ENCODE measurements at regions not wholly inside any gene's neighbourhood (a gene's known extent, or its start where the extent isn't known, plus 50 kb on each side); places are given as distances from the start of the nearest gene placed in this dataset.
"Not testable (repeated sequence)": the region's sequence is repeated elsewhere in the genome, so short reads cannot be mapped to it uniquely, and the experiment has no call there.

DNA sequence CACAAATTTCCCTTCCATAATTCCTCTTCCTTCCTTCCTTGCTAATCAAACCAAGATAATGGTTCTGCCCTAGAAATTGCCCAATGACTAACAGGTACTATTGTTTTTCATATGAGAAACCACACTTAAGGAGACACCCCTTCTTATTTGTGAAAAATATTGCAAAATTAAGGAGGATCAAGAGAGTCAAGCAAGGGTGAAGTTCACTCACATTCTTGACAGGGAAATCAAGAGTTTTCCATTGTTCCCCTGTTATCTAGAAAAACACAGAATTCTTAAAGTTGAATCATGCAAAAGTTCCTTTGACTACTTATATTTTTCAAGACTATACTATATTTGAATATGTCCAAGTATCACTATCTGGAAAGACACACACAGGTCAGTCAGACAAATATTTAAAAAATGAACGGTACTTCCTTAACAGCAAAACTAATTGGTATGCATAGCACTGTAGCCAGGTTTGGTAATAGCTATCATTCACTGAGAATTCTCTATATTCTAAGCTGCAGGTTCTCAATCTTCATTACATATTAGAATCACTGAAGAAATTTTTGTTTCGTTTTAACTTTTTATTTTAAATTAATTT, 897.2 kb downstream of the DIAPH3 start:
- no peaks in the 10 kb centered on the region for H3K36me3 Mint-ChIP-seq (ENCODE audit: low read depth)
- H3K27me3 Mint-ChIP-seq, result peaks cover 20% of the 10 kb centered on the region
- no peak overlapping the region for H3K4me3 Mint-ChIP-seq
- ATAC-seq (no peak), DNase-seq (no peak)
- H3K4me1 Mint-ChIP-seq, result no peaks in the 10 kb centered on the region
- no peaks in the 10 kb centered on the region for H3K9me3 ChIP-seq (ENCODE audit: control insufficient read depth, low read length, poor library complexity, severe bottlenecking)
- no peak overlapping the region for H3K27ac Mint-ChIP-seq

DNA sequence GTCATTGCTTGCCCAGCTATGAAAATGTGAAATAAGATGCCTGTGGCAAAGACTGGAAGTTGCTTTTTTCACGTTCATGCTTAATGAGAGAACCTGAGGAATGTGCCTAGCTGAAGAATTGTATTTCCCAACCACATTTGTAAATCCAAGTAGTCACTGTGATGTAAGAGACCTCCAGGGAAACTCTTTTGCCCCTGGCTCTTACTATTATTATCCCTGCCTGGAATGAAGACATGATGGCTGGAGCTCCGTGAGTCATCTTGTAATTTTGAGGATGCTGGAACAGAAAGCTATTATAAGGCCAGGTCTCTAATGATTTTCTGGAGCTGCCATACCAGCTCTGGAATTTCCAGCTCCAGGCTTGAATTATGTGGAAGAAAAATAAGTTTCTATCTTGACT, 894.3 kb downstream of the DIAPH3 start:
- Mint-ChIP-seq H3K27me3 (peaks cover 37% of the 10 kb centered on the region), H3K27ac (no peak overlapping the region), H3K4me3 (no peak overlapping the region), H3K36me3 (ENCODE audit: low read depth) (no peaks in the 10 kb centered on the region), H3K4me1 (no peaks in the 10 kb centered on the region)
- no peak for DNase-seq
- ATAC-seq, result no peak
- H3K9me3 ChIP-seq (ENCODE audit: control insufficient read depth, low read length, poor library complexity, severe bottlenecking), result no peaks in the 10 kb centered on the region

DNA sequence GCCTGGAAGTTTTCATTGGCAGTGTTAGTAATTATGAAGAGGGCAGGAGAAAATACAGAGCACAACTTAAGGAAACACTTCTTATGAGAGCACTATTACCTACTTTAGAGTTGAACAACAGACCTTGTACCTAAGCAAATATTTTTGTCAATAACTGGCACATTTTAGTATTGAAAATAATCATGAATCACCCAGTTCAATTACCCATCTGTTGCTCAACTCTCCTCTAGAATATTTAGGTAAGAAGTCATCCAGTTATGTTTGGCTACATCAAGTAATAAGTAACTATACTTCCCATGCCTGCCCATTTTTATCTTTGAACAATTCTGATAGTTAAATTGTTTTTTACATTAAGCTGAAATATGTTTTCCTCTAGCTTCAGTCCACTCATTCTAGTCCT, 893.4 kb downstream of the DIAPH3 start:
- Mint-ChIP-seq H3K27me3 (peaks cover 45% of the 10 kb centered on the region), H3K4me1 (no peaks in the 10 kb centered on the region), H3K36me3 (ENCODE audit: low read depth) (no peaks in the 10 kb centered on the region), H3K27ac (no peak overlapping the region), H3K4me3 (no peak overlapping the region)
- DNase-seq (no peak), ATAC-seq (no peak)
- H3K9me3 ChIP-seq (ENCODE audit: control insufficient read depth, low read length, poor library complexity, severe bottlenecking), result no peaks in the 10 kb centered on the region

DNA sequence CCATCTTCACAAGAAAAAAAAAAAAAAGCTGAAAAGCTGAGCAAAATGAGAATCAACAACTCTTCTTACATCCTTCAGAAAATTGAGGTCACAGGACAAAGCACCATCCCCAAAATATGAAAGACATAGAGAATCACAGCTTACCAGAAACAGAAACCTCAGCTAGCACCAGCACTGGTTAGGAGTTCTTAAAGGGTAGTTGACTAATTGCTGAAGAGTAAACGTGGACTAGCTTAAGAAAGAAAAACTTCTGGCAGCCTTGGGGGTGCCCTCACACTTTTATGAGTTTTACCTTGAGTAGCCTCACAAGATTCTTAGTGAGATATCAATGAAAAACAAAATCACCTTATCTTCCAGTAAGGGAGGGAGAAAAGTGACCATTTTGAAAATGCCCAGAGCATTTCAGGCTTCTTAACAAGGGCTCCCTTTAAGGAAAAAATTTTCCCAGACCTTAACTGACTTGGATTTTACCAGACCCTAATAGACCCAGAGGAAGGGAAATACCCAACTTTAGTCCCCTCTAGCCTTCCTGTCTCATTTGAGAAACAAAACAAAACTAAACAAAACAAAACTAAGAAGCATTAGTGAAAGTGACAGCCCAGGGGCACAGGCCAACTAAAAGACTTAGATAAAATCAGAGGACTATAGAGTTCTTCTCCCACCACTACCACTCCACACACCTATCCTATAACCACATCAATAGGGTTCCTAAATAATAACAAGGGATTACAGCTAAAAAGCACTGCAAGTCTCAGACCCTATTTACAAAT, 888.6 kb downstream of the DIAPH3 start:
- H3K9me3 ChIP-seq (ENCODE audit: control insufficient read depth, low read length, poor library complexity, severe bottlenecking), result no peaks in the 10 kb centered on the region
- no peak for DNase-seq
- ATAC-seq, result no peak
- Mint-ChIP-seq H3K4me3 (no peak overlapping the region), H3K27ac (no peak overlapping the region), H3K27me3 (peaks cover 46% of the 10 kb centered on the region), H3K4me1 (no peaks in the 10 kb centered on the region), H3K36me3 (ENCODE audit: low read depth) (no peaks in the 10 kb centered on the region)

DNA sequence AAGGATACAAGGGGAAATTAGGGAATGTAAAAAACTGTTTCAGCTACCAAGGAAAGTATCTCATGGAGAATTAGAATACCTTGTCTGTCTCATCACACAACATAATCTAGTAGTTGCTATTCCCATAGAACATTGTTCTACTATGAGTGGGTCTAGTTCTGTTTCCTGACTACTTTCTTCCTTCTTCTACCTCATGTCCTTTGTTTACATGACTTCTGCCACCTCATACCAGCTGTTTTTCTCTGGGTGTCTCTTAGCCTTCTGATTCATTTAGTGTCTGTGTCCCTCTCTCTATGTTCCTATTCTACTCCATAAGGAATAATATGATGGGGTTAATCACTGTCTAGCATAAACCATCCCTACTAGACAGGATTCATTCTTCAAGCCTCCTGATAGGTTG, 887.3 kb downstream of the DIAPH3 start:
- Mint-ChIP-seq H3K36me3 (ENCODE audit: low read depth) (no peaks in the 10 kb centered on the region), H3K4me1 (no peaks in the 10 kb centered on the region), H3K27me3 (peaks cover 36% of the 10 kb centered on the region), H3K27ac (no peak overlapping the region), H3K4me3 (no peak overlapping the region)
- no peaks in the 10 kb centered on the region for H3K9me3 ChIP-seq (ENCODE audit: control insufficient read depth, low read length, poor library complexity, severe bottlenecking)
- ATAC-seq (no peak), DNase-seq (no peak)

DNA sequence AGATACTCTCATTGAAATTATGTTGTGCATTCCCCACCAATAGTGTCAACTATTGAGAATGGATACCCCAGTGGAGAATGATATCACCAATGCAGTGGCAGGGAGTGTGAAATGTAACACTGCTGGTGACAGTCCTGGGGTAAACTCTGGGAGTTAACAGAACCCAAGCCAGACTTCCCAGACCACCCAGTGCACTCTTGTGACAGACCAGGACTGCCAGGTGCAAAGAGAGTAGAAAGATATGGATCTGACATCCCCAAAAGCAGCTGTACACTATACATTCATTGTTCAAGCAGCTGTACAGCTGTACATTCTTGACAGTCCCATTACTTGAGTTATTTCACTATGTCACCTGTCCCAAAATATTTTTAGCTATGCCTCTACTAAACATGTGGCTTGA, 886.6 kb downstream of the DIAPH3 start:
- Mint-ChIP-seq H3K27me3 (peaks cover 31% of the 10 kb centered on the region), H3K4me3 (no peak overlapping the region), H3K36me3 (ENCODE audit: low read depth) (no peaks in the 10 kb centered on the region), H3K27ac (no peak overlapping the region), H3K4me1 (no peaks in the 10 kb centered on the region)
- DNase-seq, result no peak
- no peak for ATAC-seq
- H3K9me3 ChIP-seq (ENCODE audit: control insufficient read depth, low read length, poor library complexity, severe bottlenecking), result no peaks in the 10 kb centered on the region

DNA sequence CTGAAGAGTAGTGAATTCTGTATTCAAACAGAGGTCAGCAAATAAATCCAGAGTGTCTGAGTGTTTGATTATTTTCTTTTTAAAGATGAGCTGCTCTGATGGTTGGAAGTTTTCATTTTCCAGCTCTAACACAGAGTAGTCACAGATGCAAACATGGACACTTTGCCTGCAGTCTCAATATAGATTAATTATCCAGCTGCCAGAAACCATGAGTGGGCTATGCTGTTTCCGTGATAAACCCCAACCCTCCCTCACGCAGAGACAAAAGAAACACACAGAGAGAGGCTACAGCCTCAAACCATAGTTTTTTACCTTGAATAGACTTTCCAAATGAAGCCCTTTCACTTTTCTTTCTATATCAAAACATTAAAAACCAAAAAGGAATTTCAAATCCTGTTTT, 884.7 kb downstream of the DIAPH3 start:
- H3K27me3 Mint-ChIP-seq, result peaks cover 19% of the 10 kb centered on the region
- no peaks in the 10 kb centered on the region for H3K9me3 ChIP-seq (ENCODE audit: control insufficient read depth, low read length, poor library complexity, severe bottlenecking)
- H3K4me3 Mint-ChIP-seq, result no peak overlapping the region
- H3K36me3 Mint-ChIP-seq (ENCODE audit: low read depth), result no peaks in the 10 kb centered on the region
- no peak overlapping the region for H3K27ac Mint-ChIP-seq
- ATAC-seq, result no peak
- H3K4me1 Mint-ChIP-seq, result no peaks in the 10 kb centered on the region
- DNase-seq, result no peak

DNA sequence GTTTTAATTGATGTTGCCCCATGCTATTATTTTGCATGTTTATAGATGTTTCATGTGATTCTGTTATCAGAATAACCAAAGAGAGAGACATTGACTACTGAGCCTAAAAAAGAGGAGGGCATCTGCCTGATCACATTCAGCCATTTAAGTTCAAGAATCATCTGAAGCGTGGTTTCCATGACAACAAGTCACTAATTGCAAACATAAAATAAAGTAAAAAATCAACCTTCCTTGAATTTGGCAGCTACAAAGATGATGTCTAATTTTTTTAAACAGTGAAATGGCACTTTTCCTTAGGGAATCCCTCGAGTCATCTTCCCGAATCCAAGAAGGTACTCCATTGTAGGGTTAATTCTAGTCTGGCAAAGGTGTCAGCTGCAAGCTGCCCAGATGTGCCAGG, 884.2 kb downstream of the DIAPH3 start:
- DNase-seq, result no peak
- no peaks in the 10 kb centered on the region for H3K36me3 Mint-ChIP-seq (ENCODE audit: low read depth)
- H3K4me1 Mint-ChIP-seq, result no peaks in the 10 kb centered on the region
- H3K4me3 Mint-ChIP-seq, result no peak overlapping the region
- H3K27me3 Mint-ChIP-seq, result peaks cover 18% of the 10 kb centered on the region
- no peak for ATAC-seq
- no peak overlapping the region for H3K27ac Mint-ChIP-seq
- H3K9me3 ChIP-seq (ENCODE audit: control insufficient read depth, low read length, poor library complexity, severe bottlenecking), result no peaks in the 10 kb centered on the region

DNA sequence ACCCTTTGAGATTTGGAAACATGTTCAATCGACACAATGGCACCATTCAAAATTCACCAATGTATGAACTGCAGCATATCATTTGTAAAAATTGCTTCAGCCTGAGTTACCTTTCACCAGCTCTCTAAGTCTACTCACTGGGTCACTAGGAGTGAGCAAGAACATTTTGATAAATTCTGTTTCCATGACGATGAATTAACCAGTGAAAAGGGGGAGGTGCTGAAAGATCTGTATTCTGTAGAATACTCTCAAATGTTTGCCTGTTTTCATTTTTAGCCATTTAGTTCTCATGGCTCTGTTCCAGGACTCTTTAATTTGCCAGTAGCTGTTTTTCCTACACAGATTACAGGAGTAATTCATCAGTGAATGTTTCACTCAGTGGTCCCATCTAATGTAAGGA, 883.4 kb downstream of the DIAPH3 start:
- ATAC-seq (no peak), DNase-seq (no peak)
- Mint-ChIP-seq H3K27me3 (peaks cover 11% of the 10 kb centered on the region), H3K36me3 (ENCODE audit: low read depth) (no peaks in the 10 kb centered on the region), H3K4me3 (no peak overlapping the region), H3K27ac (no peak overlapping the region), H3K4me1 (no peaks in the 10 kb centered on the region)
- H3K9me3 ChIP-seq (ENCODE audit: control insufficient read depth, low read length, poor library complexity, severe bottlenecking), result no peaks in the 10 kb centered on the region

DNA sequence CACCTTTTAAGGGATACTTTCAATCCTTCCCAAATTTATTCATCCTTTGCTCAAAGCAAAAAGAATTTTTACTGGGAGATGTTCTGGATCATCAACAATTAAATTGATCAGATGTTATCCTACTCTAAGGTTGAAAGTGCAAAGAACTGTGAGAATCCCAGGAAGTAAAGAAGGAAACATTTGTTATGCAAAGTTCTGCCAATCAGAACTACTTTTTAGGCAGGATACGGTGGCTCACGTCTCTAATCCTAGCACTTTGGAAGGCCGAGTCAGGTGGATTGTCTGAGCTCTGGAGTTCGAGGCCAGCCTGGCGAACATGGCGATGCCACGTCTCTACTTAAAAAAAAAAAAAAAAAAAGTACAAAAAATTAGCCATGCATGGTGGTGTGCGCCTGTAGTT, 882.3 kb downstream of the DIAPH3 start:
- Mint-ChIP-seq H3K27ac (no peak overlapping the region), H3K36me3 (ENCODE audit: low read depth) (no peaks in the 10 kb centered on the region), H3K4me3 (no peak overlapping the region), H3K4me1 (no peaks in the 10 kb centered on the region), H3K27me3 (peaks cover 4% of the 10 kb centered on the region)
- ATAC-seq (no peak), DNase-seq (no peak)
- no peaks in the 10 kb centered on the region for H3K9me3 ChIP-seq (ENCODE audit: control insufficient read depth, low read length, poor library complexity, severe bottlenecking)

DNA sequence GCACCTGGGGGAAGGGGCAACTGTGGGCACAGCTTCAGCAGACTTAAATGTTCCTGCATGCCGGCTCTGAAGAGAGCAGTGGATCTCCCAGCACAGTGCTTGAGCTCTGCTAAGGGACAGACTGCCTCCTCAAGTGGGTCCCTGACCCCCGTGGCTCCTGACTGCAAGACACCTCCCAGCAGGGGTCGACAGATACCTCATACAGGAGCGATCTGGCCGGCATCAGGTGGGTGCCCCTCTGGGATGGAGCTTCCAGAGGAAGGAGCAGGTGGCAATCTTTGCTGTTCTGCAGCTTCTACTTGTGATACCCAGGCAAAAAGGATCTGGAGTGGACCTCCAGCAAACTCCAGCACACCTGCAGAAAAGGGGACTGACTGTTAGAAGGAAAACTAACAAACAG, 871.5 kb downstream of the DIAPH3 start:
- H3K4me3 Mint-ChIP-seq, H3K4me1 Mint-ChIP-seq: not testable (repeated sequence)

DNA sequence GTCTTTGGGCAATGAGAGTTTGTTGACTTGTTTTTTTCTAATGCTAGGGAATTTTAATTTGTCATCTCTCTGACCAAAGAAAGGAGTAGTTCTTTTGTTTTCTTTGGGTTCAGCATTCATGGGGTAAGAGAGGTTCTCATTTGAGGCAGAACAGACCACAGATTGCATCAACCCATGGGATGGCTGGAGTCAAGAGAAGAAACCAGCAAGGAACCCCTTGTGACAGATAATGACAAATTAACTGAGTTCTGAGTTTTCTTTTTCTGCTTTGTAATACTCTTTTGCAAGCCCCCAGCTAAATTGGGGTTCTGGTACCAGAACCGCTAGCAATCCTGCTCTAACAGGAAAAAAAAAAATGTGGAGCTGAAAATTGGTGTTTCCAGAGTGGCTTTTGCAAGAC, 864.1 kb downstream of the DIAPH3 start:
- ATAC-seq, result no peak
- H3K27me3 Mint-ChIP-seq, result no peaks in the 10 kb centered on the region

More for the DNA sequence above, 871.5 kb downstream of the DIAPH3 start:
- not testable (repeated sequence) for H3K27ac Mint-ChIP-seq; H3K36me3 Mint-ChIP-seq (ENCODE audit: low read depth); DNase-seq; H3K9me3 ChIP-seq (ENCODE audit: control insufficient read depth, low read length, poor library complexity, severe bottlenecking); ATAC-seq; H3K27me3 Mint-ChIP-seq

DNA sequence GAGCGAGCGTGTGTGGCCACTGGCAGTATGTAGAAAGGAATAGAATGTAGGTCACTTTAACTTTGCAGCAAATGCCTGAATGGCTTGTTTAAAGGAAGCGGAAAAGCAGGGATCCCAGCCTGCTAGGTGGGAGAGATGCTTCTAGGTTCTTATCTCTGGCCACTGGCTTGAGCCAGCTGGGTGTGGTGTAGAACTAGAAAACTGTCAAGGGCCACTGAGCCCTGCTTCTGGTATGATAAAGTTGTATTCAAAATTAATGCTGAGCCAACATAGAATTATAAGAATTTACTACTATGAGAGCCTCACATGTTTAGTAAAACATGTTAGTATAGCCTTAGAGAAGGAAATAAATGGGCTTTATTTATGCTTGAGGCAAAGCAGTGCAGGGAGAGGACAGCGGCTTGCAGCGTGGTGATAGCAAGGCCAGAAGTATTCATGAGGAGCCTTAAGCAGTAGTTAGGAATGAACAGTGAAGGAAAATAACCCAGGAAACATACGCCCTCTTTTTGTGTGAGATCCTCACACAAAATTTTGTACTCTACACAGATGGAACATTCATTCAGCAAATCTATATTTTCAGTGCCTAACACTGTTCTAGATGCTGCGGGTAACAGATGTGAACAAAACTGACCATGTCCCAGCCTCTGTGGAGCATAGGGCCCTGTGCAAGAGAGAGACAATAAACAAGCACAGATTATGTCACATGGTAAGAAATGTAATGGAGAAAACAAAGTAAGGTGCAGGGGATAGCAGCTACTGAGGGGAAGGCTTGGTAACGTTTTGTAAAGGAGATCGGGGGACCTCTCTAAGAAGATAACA, 863.2 kb downstream of the DIAPH3 start:
- H3K9me3 ChIP-seq (ENCODE audit: control insufficient read depth, low read length, poor library complexity, severe bottlenecking), result no peaks in the 10 kb centered on the region
- Mint-ChIP-seq H3K27ac (no peak overlapping the region), H3K4me1 (no peaks in the 10 kb centered on the region), H3K4me3 (no peak overlapping the region), H3K27me3 (no peaks in the 10 kb centered on the region), H3K36me3 (ENCODE audit: low read depth) (no peaks in the 10 kb centered on the region)
- ATAC-seq (no peak), DNase-seq (no peak)

More for the DNA sequence above, 864.1 kb downstream of the DIAPH3 start:
- Mint-ChIP-seq H3K36me3 (ENCODE audit: low read depth) (no peaks in the 10 kb centered on the region), H3K4me1 (no peaks in the 10 kb centered on the region), H3K4me3 (no peak overlapping the region), H3K27ac (no peak overlapping the region)
- H3K9me3 ChIP-seq (ENCODE audit: control insufficient read depth, low read length, poor library complexity, severe bottlenecking), result no peaks in the 10 kb centered on the region
- no peak for DNase-seq

Measured in T-helper 17 cell (primary cell).